ENCODE measurements at regions not wholly inside any gene's neighbourhood (a gene's known extent, or its start where the extent isn't known, plus 50 kb on each side); places are given as distances from the start of the nearest gene placed in this dataset.

DNA sequence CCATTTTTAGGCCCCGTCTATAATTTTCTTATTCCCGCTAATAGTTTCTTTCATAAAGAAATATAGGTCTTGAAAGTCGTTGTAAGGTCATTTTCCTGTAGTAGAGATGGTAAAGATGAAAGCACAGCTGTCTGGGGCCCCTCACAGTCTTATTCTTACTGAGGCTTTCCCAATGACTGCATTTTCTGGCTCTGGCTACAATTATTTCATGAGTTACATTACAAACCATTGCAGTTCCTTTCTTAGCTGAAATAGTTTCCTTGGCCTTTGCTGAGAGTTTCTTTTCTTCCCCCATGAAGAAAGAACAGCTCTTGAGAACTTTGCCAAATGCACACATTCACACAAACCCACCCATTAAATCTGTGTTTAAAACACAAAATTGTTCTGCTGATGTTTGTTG is 113.0 kb downstream of the DYRK2 start:
- FAIRE-seq (no peak), DNase-seq (ENCODE audit: low read depth) (no peak)
- Histone ChIP-seq H3K4me1 (ENCODE audit: insufficient read depth, low read length) (peaks cover 9% of the 10 kb centered on the region), H3K36me3 (ENCODE audit: insufficient read depth, low read length) (no peaks in the 10 kb centered on the region), H3K4me2 (ENCODE audit: low read length) (no peak overlapping the region), H3K4me3 (ENCODE audit: insufficient read depth, low read depth, low read length) (no peak overlapping the region), H3K9ac (ENCODE audit: low read length) (no peak overlapping the region), H3K79me2 (ENCODE audit: insufficient read depth, low read length) (no peaks in the 10 kb centered on the region), H3K27ac (ENCODE audit: low read depth, low read length) (no peak overlapping the region), H3K9me3 (ENCODE audit: insufficient read depth, low read depth, low read length) (no peaks in the 10 kb centered on the region), H2AFZ (ENCODE audit: low read depth, low read length) (no peak overlapping the region), H4K20me1 (ENCODE audit: insufficient read depth, low read length) (no peaks in the 10 kb centered on the region), H3K27me3 (ENCODE audit: insufficient read depth, low read length) (no peaks in the 10 kb centered on the region)
- Mint-ChIP-seq H3K4me1 (ENCODE audit: low read depth, unreplicated experiment) (peaks cover 11% of the 10 kb centered on the region), H3K9me3 (ENCODE audit: unreplicated experiment) (peaks cover 2% of the 10 kb centered on the region), H3K27ac (ENCODE audit: unreplicated experiment) (no peak overlapping the region), H3K36me3 (ENCODE audit: low read depth, unreplicated experiment) (no peaks in the 10 kb centered on the region), H3K4me3 (ENCODE audit: unreplicated experiment) (no peak overlapping the region), H3K27me3 (ENCODE audit: low read depth, unreplicated experiment) (no peaks in the 10 kb centered on the region)
- TF ChIP-seq, protein P1, sequence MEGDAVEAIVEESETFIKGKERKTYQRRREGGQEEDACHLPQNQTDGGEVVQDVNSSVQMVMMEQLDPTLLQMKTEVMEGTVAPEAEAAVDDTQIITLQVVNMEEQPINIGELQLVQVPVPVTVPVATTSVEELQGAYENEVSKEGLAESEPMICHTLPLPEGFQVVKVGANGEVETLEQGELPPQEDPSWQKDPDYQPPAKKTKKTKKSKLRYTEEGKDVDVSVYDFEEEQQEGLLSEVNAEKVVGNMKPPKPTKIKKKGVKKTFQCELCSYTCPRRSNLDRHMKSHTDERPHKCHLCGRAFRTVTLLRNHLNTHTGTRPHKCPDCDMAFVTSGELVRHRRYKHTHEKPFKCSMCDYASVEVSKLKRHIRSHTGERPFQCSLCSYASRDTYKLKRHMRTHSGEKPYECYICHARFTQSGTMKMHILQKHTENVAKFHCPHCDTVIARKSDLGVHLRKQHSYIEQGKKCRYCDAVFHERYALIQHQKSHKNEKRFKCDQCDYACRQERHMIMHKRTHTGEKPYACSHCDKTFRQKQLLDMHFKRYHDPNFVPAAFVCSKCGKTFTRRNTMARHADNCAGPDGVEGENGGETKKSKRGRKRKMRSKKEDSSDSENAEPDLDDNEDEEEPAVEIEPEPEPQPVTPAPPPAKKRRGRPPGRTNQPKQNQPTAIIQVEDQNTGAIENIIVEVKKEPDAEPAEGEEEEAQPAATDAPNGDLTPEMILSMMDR (IDR thresholded peaks at IDR 0.05; ENCODE audit: insufficient read depth, low read depth, low read length) = no peak

DNA sequence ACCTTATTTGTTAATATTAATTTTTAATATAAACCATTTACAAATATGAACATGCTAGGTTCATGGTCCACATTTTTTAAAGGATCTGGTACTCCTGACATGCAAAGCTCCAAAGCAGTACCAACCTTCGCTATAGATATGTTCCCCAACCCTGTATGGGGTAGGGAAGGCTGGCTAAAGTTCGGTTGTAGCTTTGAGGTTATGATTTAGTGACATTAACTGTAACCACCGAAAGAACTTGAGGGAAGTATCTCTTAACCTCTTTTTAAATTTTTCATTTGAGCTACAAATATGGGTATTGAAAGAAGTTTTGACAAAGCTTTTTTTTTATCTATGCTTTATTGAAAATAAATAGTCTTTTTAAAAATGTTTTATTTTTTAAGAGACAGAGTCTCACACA is 115.5 kb downstream of the DYRK2 start:
- no peak overlapping the region for H3K4me2 ChIP-seq (ENCODE audit: low read length)
- Mint-ChIP-seq H3K27me3 (ENCODE audit: low read depth, unreplicated experiment) (no peaks in the 10 kb centered on the region), H3K4me3 (ENCODE audit: unreplicated experiment) (no peak overlapping the region), H3K4me1 (ENCODE audit: low read depth, unreplicated experiment) (peaks cover 11% of the 10 kb centered on the region), H3K9me3 (ENCODE audit: unreplicated experiment) (peaks cover under 1% of the 10 kb centered on the region), H3K27ac (ENCODE audit: unreplicated experiment) (no peak overlapping the region), H3K36me3 (ENCODE audit: low read depth, unreplicated experiment) (no peaks in the 10 kb centered on the region)
- no peaks in the 10 kb centered on the region for H4K20me1 ChIP-seq (ENCODE audit: insufficient read depth, low read length)
- DNase-seq (ENCODE audit: low read depth) = no peak
- no peaks in the 10 kb centered on the region for H3K27me3 ChIP-seq (ENCODE audit: insufficient read depth, low read length)
- H3K4me1 ChIP-seq (ENCODE audit: insufficient read depth, low read length) = peaks cover 11% of the 10 kb centered on the region
- H3K9ac ChIP-seq (ENCODE audit: low read length) = no peak overlapping the region
- no peaks in the 10 kb centered on the region for H3K9me3 ChIP-seq (ENCODE audit: insufficient read depth, low read depth, low read length)
- no peak overlapping the region for H2AFZ ChIP-seq (ENCODE audit: low read depth, low read length)
- TF ChIP-seq EZH2 (IDR thresholded peaks at IDR 0.05; ENCODE audit: insufficient read depth, low read length) = no peak
- TF ChIP-seq, protein P1 (IDR thresholded peaks at IDR 0.05; ENCODE audit: insufficient read depth, low read depth, low read length) = no peak
- no peak for FAIRE-seq
- no peak overlapping the region for H3K27ac ChIP-seq (ENCODE audit: low read depth, low read length)
- H3K4me3 ChIP-seq (ENCODE audit: insufficient read depth, low read depth, low read length) = no peak overlapping the region
- no peaks in the 10 kb centered on the region for H3K79me2 ChIP-seq (ENCODE audit: insufficient read depth, low read length)
- no peaks in the 10 kb centered on the region for H3K36me3 ChIP-seq (ENCODE audit: insufficient read depth, low read length)

DNA sequence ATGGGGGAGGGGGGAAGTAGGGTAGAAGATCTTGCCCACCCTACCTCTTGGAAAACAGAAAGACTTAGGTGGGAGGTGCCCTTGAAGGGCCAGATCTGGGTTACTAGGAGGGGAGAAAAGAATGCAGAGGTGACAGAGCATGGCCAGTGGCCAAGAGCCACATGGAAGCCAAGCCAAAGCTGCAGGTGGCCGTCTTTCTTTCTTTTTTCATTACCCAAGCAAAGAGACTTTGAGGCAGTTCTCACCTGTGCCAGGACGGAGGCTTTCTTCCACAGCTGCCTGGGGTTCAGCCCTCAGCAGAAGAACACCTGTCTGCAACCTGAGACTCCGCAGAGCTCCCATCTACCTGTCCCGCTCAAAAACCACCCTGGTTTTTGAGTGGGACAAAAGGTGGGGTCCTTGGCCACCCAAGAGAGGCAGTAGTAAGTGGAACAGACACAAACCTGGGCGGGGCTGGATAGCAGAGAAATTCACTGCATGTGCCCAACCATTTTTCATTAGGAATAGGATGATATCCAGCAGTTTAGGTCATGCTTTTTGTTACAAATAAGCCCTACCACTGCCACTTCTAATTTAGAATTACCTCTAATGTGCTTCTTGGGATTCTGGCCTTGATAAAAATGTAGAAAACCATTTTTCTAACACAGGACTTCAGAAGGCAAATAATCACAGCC is 116.5 kb downstream of the DYRK2 start:
- TF ChIP-seq, protein P1 (IDR thresholded peaks at IDR 0.05; ENCODE audit: insufficient read depth, low read depth, low read length) = no peak
- no peak for TF ChIP-seq EZH2 (IDR thresholded peaks at IDR 0.05; ENCODE audit: insufficient read depth, low read length)
- H3K27me3 ChIP-seq (ENCODE audit: insufficient read depth, low read length) = no peaks in the 10 kb centered on the region

More for the DNA sequence above, 116.5 kb downstream of the DYRK2 start:
- H3K4me2 ChIP-seq (ENCODE audit: low read length) = no peak overlapping the region
- H3K36me3 ChIP-seq (ENCODE audit: insufficient read depth, low read length) = no peaks in the 10 kb centered on the region
- no peaks in the 10 kb centered on the region for H3K9me3 Mint-ChIP-seq (ENCODE audit: unreplicated experiment)
- H3K9me3 ChIP-seq (ENCODE audit: insufficient read depth, low read depth, low read length) = no peaks in the 10 kb centered on the region
- DNase-seq (ENCODE audit: low read depth) (no peak), FAIRE-seq (no peak)
- no peak overlapping the region for H3K27ac ChIP-seq (ENCODE audit: low read depth, low read length)
- H4K20me1 ChIP-seq (ENCODE audit: insufficient read depth, low read length) = no peaks in the 10 kb centered on the region
- H3K4me1 Mint-ChIP-seq (ENCODE audit: low read depth, unreplicated experiment) = peaks cover 11% of the 10 kb centered on the region
- H3K27me3 Mint-ChIP-seq (ENCODE audit: low read depth, unreplicated experiment) = no peaks in the 10 kb centered on the region
- H3K4me3 Mint-ChIP-seq (ENCODE audit: unreplicated experiment) = no peak overlapping the region
- H3K79me2 ChIP-seq (ENCODE audit: insufficient read depth, low read length) = no peaks in the 10 kb centered on the region
- no peak overlapping the region for H3K27ac Mint-ChIP-seq (ENCODE audit: unreplicated experiment)
- H3K4me3 ChIP-seq (ENCODE audit: insufficient read depth, low read depth, low read length) = no peak overlapping the region
- H3K36me3 Mint-ChIP-seq (ENCODE audit: low read depth, unreplicated experiment) = no peaks in the 10 kb centered on the region
- H3K9ac ChIP-seq (ENCODE audit: low read length) = no peak overlapping the region
- peaks cover 11% of the 10 kb centered on the region for H3K4me1 ChIP-seq (ENCODE audit: insufficient read depth, low read length)
- H2AFZ ChIP-seq (ENCODE audit: low read depth, low read length) = no peak overlapping the region
